Heart right ventricle (tissue), 16 donors: ENCODE measurements at regions not wholly inside any gene's neighbourhood (a gene's known extent, or its start where the extent isn't known, plus 50 kb on each side); places are given as distances from the start of the nearest gene placed in this dataset.

ENCODE experiments used
- ATAC-seq, 8 donors: fragments of 200-7000 bp; cut with Tn5 transposase; one replicate each; pipeline ENCODE4 v1.9.1; 2020; ENCODE audit warnings: mild to moderate bottlenecking in 8 of 8, moderate library complexity in 8 of 8, moderate number of reproducible peaks in 1 of 8
- DNase-seq, 2 donors: peaks; one replicate each; pipeline ENCODE4 v3.0.0-alpha.2; 2020
- H3K27ac ChIP-seq, 10 donors: fragments of 200-600 bp; sonication (generic) in 2 of 10; one replicate each; pipeline versions ENCODE4 v1.5.0 to v1.8.0; 2020 to 2022; ENCODE audit warnings: mild to moderate bottlenecking in 3 of 10
- H3K27me3 ChIP-seq, 7 donors: fragments of 200-600 bp; one replicate each; pipeline ENCODE4 v1.8.0; 2021 to 2022; ENCODE audit warnings: mild to moderate bottlenecking in 2 of 7
- H3K36me3 ChIP-seq, 9 donors: fragments of 200-600 bp; sonication (generic) in 1 of 9; one replicate each; pipeline versions ENCODE4 v1.5.0 to v1.8.0; 2020 to 2022; ENCODE audit warnings: mild to moderate bottlenecking in 2 of 9
- H3K4me1 ChIP-seq, 9 donors: fragments of 200-600 bp; sonication (generic) in 1 of 9; one replicate each; pipeline versions ENCODE4 v1.5.0 to v1.8.0; 2020 to 2022; ENCODE audit warnings: mild to moderate bottlenecking in 4 of 9
- H3K4me3 ChIP-seq, 10 donors: fragments of 200-600 bp; sonication (generic) in 2 of 10; one replicate each; pipeline versions ENCODE4 v1.5.0 to v1.8.0; 2020 to 2022; ENCODE audit warnings: mild to moderate bottlenecking in 7 of 10, moderate library complexity in 2 of 10
- H3K9me3 ChIP-seq, 11 donors: fragments of 200-600 bp in 10 of 11; sonication (generic) in 2 of 11; one replicate each; pipeline versions ENCODE4 v1.5.0 to v1.8.0; 2013 to 2022; ENCODE audit warnings: mild to moderate bottlenecking in 2 of 11, control low read depth in 1 of 11, moderate library complexity in 1 of 11
- WGBS, 2 donors: extraction: QIAGEN DNeasy Blood & Tissue Kit; methylation state at CpG; one replicate each; pipeline ENCODE4 v1.1.7; 2013; ENCODE audit warnings: inconsistent platforms in 1 of 2; 5-methylcytosine and 5-hydroxymethylcytosine counted together
- intact Hi-C, 10 donors: fragments of 100-400 bp; cut with DNase I; formaldehyde crosslinking; loops; one replicate each; pipeline versions ENCODE4 v1.11.1 to v1.14.2; 2022
- TF ChIP-seq, protein P1 (sequence below), 9 donors: fragments of 200-600 bp; sonication (generic) in 2 of 9; IDR thresholded peaks; one replicate each; pipeline versions ENCODE4 v1.5.0 to v1.8.0; 2021 to 2022; ENCODE audit warnings: antibody characterized with exemption in 9 of 9, mild to moderate bottlenecking in 5 of 9, moderate library complexity in 1 of 9
- donor health status: Arrhythmogenic right ventricular cardiomyopathy.
- donor health status: ischemic (EF 13 %, LVEDD 7.1; RV severe dilation, severe dysfunction).
- donor health status: healthy with polysubstance abuse.
- donor health status: DM: no; HTN: yes; CAD: no.
- donor health status: DM: no; HTN: no; CAD: no.
- donor health status: ischemic (EF 25% LVEDD 6.9; RV normal size, moderate dysfunction).
- donor health status: ischemic (EF 25% LVEDD 5.7; RV mildly dilated, moderate dysfunction).
- donor health status: healthy.
- donor health status: DM: yes; HTN: yes; CAD: no.
- donor health status: Ischemic cardiomyopathy.
- donor health status: ischemic (EF 35%, LVEDD 5.7; RV mildly dilated, moderate dysfunction).
- donor health status: nonischemic (EF 11% LVEDD 7.7; RV severe dilation, severe dysfunction).
- donor health status: DM: yes; HTN: yes; CAD: no.
- donor health status: PGD.
- donor health status: ischemic (EF 29% LVEDD 5.4; RV normal size, mild dysfunction).
- donor health status: nonischemic (EF 23%, LVEDD 6.1; RV moderate dilation, normal function).

- peaks cover 0 to 51% (median 0%) of the 10 kb centered on the region in 7 donors for H3K27me3 ChIP-seq
- peaks cover 0 to 23% (median 6%) of the 10 kb centered on the region in 9 donors for H3K4me1 ChIP-seq
- H3K4me3 ChIP-seq = no peak overlapping the region
- TF ChIP-seq, protein P1, sequence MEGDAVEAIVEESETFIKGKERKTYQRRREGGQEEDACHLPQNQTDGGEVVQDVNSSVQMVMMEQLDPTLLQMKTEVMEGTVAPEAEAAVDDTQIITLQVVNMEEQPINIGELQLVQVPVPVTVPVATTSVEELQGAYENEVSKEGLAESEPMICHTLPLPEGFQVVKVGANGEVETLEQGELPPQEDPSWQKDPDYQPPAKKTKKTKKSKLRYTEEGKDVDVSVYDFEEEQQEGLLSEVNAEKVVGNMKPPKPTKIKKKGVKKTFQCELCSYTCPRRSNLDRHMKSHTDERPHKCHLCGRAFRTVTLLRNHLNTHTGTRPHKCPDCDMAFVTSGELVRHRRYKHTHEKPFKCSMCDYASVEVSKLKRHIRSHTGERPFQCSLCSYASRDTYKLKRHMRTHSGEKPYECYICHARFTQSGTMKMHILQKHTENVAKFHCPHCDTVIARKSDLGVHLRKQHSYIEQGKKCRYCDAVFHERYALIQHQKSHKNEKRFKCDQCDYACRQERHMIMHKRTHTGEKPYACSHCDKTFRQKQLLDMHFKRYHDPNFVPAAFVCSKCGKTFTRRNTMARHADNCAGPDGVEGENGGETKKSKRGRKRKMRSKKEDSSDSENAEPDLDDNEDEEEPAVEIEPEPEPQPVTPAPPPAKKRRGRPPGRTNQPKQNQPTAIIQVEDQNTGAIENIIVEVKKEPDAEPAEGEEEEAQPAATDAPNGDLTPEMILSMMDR (IDR thresholded peaks at IDR 0.05) = no peak
- H3K36me3 ChIP-seq = no peaks in the 10 kb centered on the region
- DNase-seq (no peak), ATAC-seq (no peak)
- WGBS, 2 donors = 93 to 100% methylated on average over 2 of the region's 2 CpGs
- no peak overlapping the region for H3K27ac ChIP-seq
- no peaks in the 10 kb centered on the region for H3K9me3 ChIP-seq
- intact Hi-C loops = loop anchor here in 1 of 10 donors (10.0 kb wide), 1 partner anchor 677 kb away; no protein-coding TSS in a partner anchor
Measured at GRCh38 chrX:13492286-13492685, 77.1 kb upstream of the EGFL6 start.

DNA sequence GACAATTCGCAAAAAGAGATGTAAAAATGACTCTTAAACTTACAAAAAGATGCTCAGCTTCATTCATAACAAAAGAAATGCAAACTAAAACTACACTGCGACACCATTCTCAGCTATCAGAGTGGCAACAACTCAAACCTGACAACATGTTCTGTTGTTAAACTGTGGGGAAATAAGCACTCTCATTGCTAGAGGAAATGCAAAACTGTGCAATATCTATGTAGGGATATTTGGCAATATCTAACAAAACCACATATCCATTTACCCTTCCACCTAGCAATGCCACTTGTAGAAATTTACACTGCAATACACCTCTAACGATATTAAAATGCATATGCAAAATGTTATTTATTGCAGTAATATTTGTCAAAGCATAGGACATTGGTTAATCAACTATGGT, 78.3 kb upstream of the EGFL6 start:
- Histone ChIP-seq H3K4me3 (no peak overlapping the region), H3K27me3 (peaks cover 0 to 45% (median 0%) of the 10 kb centered on the region in 7 donors), H3K9me3 (no peaks in the 10 kb centered on the region), H3K36me3 (no peaks in the 10 kb centered on the region), H3K4me1 (peaks cover 0 to 29% (median 6%) of the 10 kb centered on the region in 9 donors), H3K27ac (no peak overlapping the region)
- 93 to 95% methylated on average over 3 of the region's 3 CpGs for WGBS, 2 donors
- intact Hi-C loops = loop anchor here in 1 of 10 donors (10.0 kb wide), 1 partner anchor 676 kb away; no protein-coding TSS in a partner anchor
- DNase-seq = no peak
- ATAC-seq = no peak
- TF ChIP-seq, protein P1 (IDR thresholded peaks at IDR 0.05) = no peak

GRCh38 chrX:13489454-13489853, 79.9 kb upstream of the EGFL6 start:
- Histone ChIP-seq H3K36me3 (no peaks in the 10 kb centered on the region), H3K9me3 (no peaks in the 10 kb centered on the region), H3K27me3 (peaks cover 0 to 45% (median 0%) of the 10 kb centered on the region in 7 donors), H3K4me1 (peaks cover 0 to 29% (median 6%) of the 10 kb centered on the region in 9 donors), H3K4me3 (no peak overlapping the region), H3K27ac (peak overlapping the region in 2 of 10 donors; percentile 29 to 74)
- intact Hi-C loops = loop anchor here in 8 of 10 donors (2.0 to 10.0 kb wide), 8 partner anchors 135 to 675 kb away; partner anchors contain the start of gene TMSB4X (in 1 of the 8)
- WGBS, 2 donors = 60 to 66% methylated on average over 5 of the region's 5 CpGs
- TF ChIP-seq, protein P1 (IDR thresholded peaks at IDR 0.05) = no peak
- ATAC-seq (peak in 2 of 8 donors; percentile 24 to 30), DNase-seq (peak; percentile 28 to 30)

DNA sequence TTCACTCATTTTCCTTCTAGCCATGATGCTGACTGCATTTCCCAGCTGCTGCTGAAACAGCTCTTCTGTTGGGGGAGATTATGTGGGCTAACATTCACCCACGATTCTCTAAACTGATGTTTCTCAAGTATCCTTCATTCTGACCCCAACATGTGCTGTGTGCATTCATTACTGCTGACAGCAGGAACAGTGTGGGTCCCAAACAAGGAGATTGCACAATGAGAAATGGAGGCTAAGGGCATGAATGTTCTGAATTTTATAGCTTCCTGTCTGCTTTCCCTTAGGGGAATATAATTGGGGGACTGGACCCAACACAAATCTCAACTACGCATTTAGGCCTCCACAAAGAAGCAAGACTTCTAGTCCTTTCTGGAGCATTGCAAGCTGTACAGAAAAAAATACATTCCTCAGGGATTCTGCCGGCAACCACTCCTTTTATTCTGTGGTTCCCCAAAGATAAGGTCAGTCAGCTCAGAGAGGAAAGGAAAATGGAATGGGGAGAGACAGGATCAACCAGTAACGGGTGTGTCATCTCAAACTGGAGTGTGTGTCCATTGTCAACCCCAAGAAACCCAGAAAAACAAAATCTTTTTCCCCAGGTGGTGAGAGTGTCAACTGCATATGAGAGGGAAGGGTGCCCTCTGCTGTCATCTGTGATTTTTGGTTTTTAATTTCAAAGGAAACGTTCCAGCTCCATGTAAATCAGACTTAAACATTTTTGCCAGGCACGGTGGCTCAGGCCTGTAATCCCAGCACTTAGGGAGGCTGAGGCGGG, 81.5 kb upstream of the EGFL6 start:
- WGBS, 2 donors = 11 to 16% methylated on average over 7 of the region's 7 CpGs
- Histone ChIP-seq H3K36me3 (no peaks in the 10 kb centered on the region), H3K4me3 (no peak overlapping the region), H3K27me3 (peaks cover 0 to 55% (median 0%) of the 10 kb centered on the region in 7 donors), H3K27ac (peak overlapping the region; percentile 40 to 82 (median 70)), H3K4me1 (peaks cover 0 to 29% (median 6%) of the 10 kb centered on the region in 9 donors), H3K9me3 (no peaks in the 10 kb centered on the region)
- TF ChIP-seq, protein P1 (IDR thresholded peaks at IDR 0.05) = peak; percentile 26 to 68 (median 62)
- peak in 1 of 2 donors; percentile 43 for DNase-seq
- peak; percentile 71 to 90 (median 78) for ATAC-seq
- intact Hi-C loops = loop anchor here in 9 of 10 donors (1.0 to 10.0 kb wide), 10 partner anchors 133 to 673 kb away; partner anchors contain the start of gene TMSB4X (in 1 of the 9)
